HepG2 (cell line): ENCODE measurements at regions not wholly inside any gene's neighbourhood (a gene's known extent, or its start where the extent isn't known, plus 50 kb on each side); places are given as distances from the start of the nearest gene placed in this dataset.

ENCODE experiments used
- EHMT2 ChIP-seq: fragments of 200-600 bp; sonication (generic); IDR thresholded peaks from 2 replicates; pipeline ENCODE4 v1.7.0; 2017; ENCODE audit warnings: antibody characterized with exemption, low read depth, low read length, borderline replicate concordance
- FOXM1 ChIP-seq: sonication (generic); formaldehyde crosslinking; IDR thresholded peaks from 2 replicates; pipeline ENCODE4 v1.5.0; 2020; ENCODE audit warnings: missing genetic modification reagents
- PCBP2 ChIP-seq: fragments of 200-400 bp; formaldehyde crosslinking; optimal IDR thresholded peaks from 2 replicates; pipeline ENCODE3; 2018; ENCODE audit warnings: low read length, low read depth; ENCODE audit not compliant: poor library complexity, severe bottlenecking

- no peak for TF ChIP-seq PCBP2
- no peak for TF ChIP-seq FOXM1 (CRISPR knock-in tag)
- TF ChIP-seq EHMT2, result no peak
Observed at GRCh38 chr7:376306-377079, 86.5 kb downstream of the FOXL3 start.
